ENCODE measurements at regions not wholly inside any gene's neighbourhood (a gene's known extent, or its start where the extent isn't known, plus 50 kb on each side); places are given as distances from the start of the nearest gene placed in this dataset.

DNA sequence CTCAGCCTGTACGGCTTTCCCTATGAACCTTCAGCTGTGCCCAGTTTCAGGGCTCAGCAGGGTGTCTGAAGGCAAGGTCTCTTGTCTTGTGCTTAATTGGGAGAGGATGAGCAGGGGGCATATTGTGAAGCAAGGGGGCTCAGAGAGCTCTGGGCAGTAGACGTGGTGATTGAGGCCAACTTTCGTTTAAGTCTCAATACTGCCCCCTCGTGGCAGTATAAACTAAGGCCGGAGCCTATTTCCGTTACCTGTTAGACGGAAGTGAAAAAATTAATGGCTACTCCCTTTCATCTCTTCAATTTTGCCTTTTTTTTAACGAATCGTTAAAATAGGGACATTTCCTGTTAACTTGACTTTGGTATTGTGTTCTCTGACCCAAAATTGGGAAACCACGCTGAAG lies 193.4 kb downstream of the TDRD15 start:
- no peak for DNase-seq (ENCODE audit: extremely low read depth, low read depth)
- H3K4me3 ChIP-seq (replicated peaks; ENCODE audit: low read depth, low read length), result no peak overlapping the region
- TF ChIP-seq, protein P1, sequence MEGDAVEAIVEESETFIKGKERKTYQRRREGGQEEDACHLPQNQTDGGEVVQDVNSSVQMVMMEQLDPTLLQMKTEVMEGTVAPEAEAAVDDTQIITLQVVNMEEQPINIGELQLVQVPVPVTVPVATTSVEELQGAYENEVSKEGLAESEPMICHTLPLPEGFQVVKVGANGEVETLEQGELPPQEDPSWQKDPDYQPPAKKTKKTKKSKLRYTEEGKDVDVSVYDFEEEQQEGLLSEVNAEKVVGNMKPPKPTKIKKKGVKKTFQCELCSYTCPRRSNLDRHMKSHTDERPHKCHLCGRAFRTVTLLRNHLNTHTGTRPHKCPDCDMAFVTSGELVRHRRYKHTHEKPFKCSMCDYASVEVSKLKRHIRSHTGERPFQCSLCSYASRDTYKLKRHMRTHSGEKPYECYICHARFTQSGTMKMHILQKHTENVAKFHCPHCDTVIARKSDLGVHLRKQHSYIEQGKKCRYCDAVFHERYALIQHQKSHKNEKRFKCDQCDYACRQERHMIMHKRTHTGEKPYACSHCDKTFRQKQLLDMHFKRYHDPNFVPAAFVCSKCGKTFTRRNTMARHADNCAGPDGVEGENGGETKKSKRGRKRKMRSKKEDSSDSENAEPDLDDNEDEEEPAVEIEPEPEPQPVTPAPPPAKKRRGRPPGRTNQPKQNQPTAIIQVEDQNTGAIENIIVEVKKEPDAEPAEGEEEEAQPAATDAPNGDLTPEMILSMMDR (IDR thresholded peaks at IDR 0.05; ENCODE audit: low read depth, low read length, missing control alignments), result peak; percentile 32

DNA sequence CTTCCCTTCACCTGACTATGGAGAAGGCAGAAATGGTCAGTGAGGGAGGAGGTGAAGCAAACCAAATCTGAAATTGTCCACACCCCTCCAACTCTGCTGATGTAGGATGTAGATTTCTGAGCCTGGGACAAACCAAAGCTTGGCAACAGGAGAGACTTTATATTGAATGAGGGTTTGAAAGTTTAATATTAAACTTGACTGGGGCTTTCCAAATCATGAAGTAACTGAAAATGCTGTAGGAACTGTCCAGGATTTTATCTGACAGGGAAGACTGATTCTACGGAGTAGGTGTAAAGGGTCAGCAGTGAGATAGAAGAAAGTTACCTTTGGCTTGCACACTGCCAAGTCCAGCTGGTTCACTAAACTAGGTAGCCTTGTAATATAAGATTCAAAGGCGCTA lies 194.5 kb downstream of the TDRD15 start:
- DNase-seq (ENCODE audit: extremely low read depth, low read depth), result no peak
- TF ChIP-seq, protein P1 (IDR thresholded peaks at IDR 0.05; ENCODE audit: low read depth, low read length, missing control alignments), result no peak
- no peak overlapping the region for H3K4me3 ChIP-seq (replicated peaks; ENCODE audit: low read depth, low read length)

DNA sequence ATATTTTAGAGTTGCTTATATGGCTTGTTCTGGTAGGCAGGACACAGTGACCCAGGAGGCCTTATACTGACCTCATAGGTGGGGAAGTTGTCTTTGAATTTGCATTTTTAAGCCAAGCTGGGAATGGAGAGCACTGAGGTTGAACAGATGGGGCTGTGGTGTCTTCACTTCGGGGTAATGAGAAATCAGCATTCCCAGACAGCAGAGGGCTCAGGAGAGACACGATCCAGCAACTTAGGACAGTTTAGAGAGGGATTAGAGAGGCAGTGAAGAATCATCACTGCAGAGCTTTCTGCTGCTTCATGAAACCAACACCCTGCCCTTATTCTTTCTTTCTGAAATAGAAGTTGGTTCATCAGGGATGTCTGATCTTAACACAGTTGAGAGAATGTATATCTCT lies 202.4 kb downstream of the TDRD15 start:
- no peak overlapping the region for H3K4me3 ChIP-seq (replicated peaks; ENCODE audit: low read depth, low read length)
- no peak for DNase-seq (ENCODE audit: extremely low read depth, low read depth)
- TF ChIP-seq, protein P1 (IDR thresholded peaks at IDR 0.05; ENCODE audit: low read depth, low read length, missing control alignments), result no peak

DNA sequence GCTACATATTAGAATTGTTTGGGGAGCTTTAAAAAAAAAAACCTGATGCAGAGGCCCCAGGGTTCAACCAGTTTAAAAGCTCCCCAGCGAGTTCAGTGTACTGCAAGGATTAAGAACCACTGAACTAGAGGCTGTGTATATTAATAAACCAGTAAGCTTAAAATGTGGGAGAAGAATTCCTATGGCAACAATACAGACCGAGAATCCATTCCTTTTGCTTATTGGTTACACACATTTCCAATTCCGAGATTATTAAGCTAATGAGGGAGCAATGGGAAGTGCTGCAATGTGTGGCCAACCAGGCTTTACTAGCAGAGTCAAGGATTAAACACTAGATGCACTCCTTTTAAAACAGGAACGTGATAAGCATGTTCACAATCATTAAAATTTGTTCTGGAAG lies 204.4 kb downstream of the TDRD15 start:
- no peak overlapping the region for H3K4me3 ChIP-seq (replicated peaks; ENCODE audit: low read depth, low read length)
- no peak for DNase-seq (ENCODE audit: extremely low read depth, low read depth)
- TF ChIP-seq, protein P1 (IDR thresholded peaks at IDR 0.05; ENCODE audit: low read depth, low read length, missing control alignments), result no peak

DNA sequence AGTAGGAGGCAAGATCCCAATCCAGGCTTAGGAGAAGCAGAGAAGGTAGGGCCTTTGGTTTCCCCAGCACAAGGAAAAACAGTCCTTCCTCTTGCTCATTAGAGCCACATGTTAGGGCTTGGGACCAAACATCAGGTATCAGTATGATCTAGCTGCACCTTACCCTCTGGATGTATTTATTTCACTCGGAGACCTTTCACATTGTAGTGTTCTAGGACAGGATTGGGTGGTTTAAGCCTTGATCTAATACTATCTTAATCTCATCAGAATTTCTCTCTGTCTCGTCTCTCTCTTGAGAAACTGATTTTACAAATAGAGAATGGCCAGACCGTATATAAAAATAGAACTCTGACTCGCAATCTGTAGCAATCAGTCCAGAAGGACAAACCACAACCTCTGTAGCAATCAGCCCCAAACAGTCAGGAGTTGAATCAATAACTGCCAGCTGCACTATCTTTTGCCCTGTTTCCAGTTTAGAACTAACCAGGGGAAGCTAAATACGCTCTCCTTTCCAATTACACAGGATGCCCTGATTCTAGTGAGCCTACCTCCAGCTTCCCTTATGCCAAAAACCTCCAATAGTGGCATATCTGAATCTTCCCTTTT lies 207.1 kb downstream of the TDRD15 start:
- DNase-seq (ENCODE audit: extremely low read depth, low read depth), result no peak
- TF ChIP-seq, protein P1 (IDR thresholded peaks at IDR 0.05; ENCODE audit: low read depth, low read length, missing control alignments), result no peak
- H3K4me3 ChIP-seq (replicated peaks; ENCODE audit: low read depth, low read length), result no peak overlapping the region

DNA sequence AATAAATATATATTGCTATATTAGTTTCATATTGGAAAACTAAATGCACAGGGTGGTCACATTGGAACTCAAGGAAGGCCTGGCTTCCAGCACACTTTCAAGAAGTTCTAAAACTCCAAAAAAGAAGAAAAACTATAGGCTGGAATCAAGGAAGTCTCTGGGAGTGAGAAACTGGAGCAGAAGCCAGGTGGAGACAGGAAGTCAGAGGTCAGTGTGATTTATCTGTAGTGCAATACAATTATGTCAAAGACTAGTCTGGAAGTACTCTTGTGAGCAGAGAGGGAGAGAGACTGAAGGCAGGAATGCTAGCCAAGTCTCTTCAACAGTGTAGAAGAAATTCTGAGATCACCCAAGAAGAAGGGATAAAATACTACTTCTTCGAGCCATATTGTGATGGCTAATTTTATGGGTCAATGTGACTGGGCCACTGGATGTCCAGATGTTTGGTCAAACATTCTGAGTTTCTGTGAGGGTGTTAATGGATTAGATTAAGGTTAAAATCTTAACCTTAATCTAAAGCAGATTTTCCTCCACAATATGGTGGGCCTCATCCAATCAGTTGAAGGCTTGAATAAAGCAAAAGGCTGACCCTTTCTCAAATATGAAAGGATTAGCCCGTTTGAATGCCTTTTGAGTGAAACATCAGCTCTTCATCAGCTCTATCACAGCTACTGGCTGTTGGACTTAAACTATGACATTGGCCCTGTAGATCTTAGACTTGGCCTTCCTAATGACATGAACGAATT lies 208.0 kb downstream of the TDRD15 start:
- TF ChIP-seq, protein P1 (IDR thresholded peaks at IDR 0.05; ENCODE audit: low read depth, low read length, missing control alignments), result no peak
- no peak overlapping the region for H3K4me3 ChIP-seq (replicated peaks; ENCODE audit: low read depth, low read length)

More for the DNA sequence above, 208.0 kb downstream of the TDRD15 start:
- DNase-seq (ENCODE audit: extremely low read depth, low read depth), result no peak

Data from HFF-Myc (cell line).